Thyroid gland (tissue), 4 donors: ENCODE measurements at regions not wholly inside any gene's neighbourhood (a gene's known extent, or its start where the extent isn't known, plus 50 kb on each side); places are given as distances from the start of the nearest gene placed in this dataset.

Experiments used
- DNase-seq, 2 donors: peaks; one replicate each; pipeline ENCODE4 v3.0.0-alpha.2; 2019
- H3K27ac ChIP-seq, 3 donors: fragments of 200-600 bp; sonication (generic); 1 replicate in 2 of 3; 2 replicates in 1 of 3; pipeline ENCODE4 v1.5.1; 2016 to 2019; ENCODE audit warnings: mild to moderate bottlenecking in 1 of 3, moderate library complexity in 1 of 3
- H3K27me3 ChIP-seq: fragments of 200-600 bp; sonication (generic); one replicate; pipeline ENCODE4 v1.5.1; 2019
- H3K36me3 ChIP-seq, 2 donors: fragments of 200-600 bp; sonication (generic); one replicate each; pipeline ENCODE4 v1.5.1; 2016 to 2019
- H3K4me1 ChIP-seq, 2 donors: fragments of 200-600 bp; sonication (generic); one replicate each; pipeline ENCODE4 v1.5.1; 2017 to 2019
- H3K4me3 ChIP-seq, 3 donors: fragments of 200-600 bp; sonication (generic); replicated peaks in 1 of 3; 1 replicate in 2 of 3; 2 replicates in 1 of 3; pipeline ENCODE4 v1.5.1; 2016; ENCODE audit warnings: mild to moderate bottlenecking in 1 of 3
- H3K9me3 ChIP-seq: fragments of 200-600 bp; sonication (generic); one replicate; pipeline ENCODE4 v1.5.1; 2017
- CTCF ChIP-seq, 6 experiments: fragments of 200-600 bp in 3 of 6; fragments of 450-650 bp in 3 of 6; sonication (generic) in 3 of 6; IDR thresholded peaks; one replicate each; pipeline ENCODE4 v1.5.1; 2016 to 2019; ENCODE audit warnings: antibody characterized with exemption in 6 of 6, mild to moderate bottlenecking in 2 of 6, inconsistent platforms in 1 of 6, moderate library complexity in 1 of 6
- POLR2A ChIP-seq, 2 donors: fragments of 450-650 bp; IDR thresholded peaks; one replicate each; pipeline ENCODE4 v1.6.1; 2017; ENCODE audit warnings: antibody characterized with exemption in 2 of 2, mild to moderate bottlenecking in 2 of 2, moderate library complexity in 1 of 2
- WGBS, 2 donors: methylation state at CpG; one replicate each; pipeline ENCODE4 v1.1.5; 2017; 5-methylcytosine and 5-hydroxymethylcytosine counted together
- intact Hi-C: fragments of 100-400 bp; cut with DNase I; formaldehyde crosslinking; loops from one replicate; pipeline ENCODE4 v1.15.1; 2023

GRCh38 chr4:4675051-4675581, 133.3 kb upstream of the STX18 start:
- 93% methylated on average over 3 of the region's 3 CpGs for WGBS, 2 donors
- intact Hi-C loops: no loop called here
- Histone ChIP-seq H3K27ac (no peak overlapping the region), H3K4me3 (no peak overlapping the region), H3K27me3 (no peaks in the 10 kb centered on the region), H3K4me1 (no peaks in the 10 kb centered on the region), H3K36me3 (no peaks in the 10 kb centered on the region), H3K9me3 (no peaks in the 10 kb centered on the region)
- DNase-seq: no peak
- no peak for TF ChIP-seq POLR2A (IDR thresholded peaks at IDR 0.05)
- no peak for TF ChIP-seq CTCF (IDR thresholded peaks at IDR 0.05)

- no peak for DNase-seq
- TF ChIP-seq POLR2A (IDR thresholded peaks at IDR 0.05) (no peak), CTCF (IDR thresholded peaks at IDR 0.05) (no peak)
- WGBS, 2 donors: 40 to 52% methylated on average over 19 of the region's 19 CpGs
- H3K4me3 ChIP-seq: no peak overlapping the region
- H3K27me3 ChIP-seq: no peaks in the 10 kb centered on the region
- intact Hi-C loops: no loop called here
- H3K9me3 ChIP-seq: no peaks in the 10 kb centered on the region
- no peaks in the 10 kb centered on the region for H3K36me3 ChIP-seq
- no peak overlapping the region for H3K27ac ChIP-seq
- H3K4me1 ChIP-seq: no peaks in the 10 kb centered on the region
Observed at GRCh38 chr4:4673070-4673469, 131.2 kb upstream of the STX18 start.

- H3K4me3 ChIP-seq: no peak overlapping the region
- H3K27me3 ChIP-seq: no peaks in the 10 kb centered on the region
- no peak for DNase-seq
- H3K27ac ChIP-seq: no peak overlapping the region
- no peaks in the 10 kb centered on the region for H3K4me1 ChIP-seq
- intact Hi-C loops: no loop called here
- no peaks in the 10 kb centered on the region for H3K9me3 ChIP-seq
- no peak for TF ChIP-seq CTCF (IDR thresholded peaks at IDR 0.05)
- no peak for TF ChIP-seq POLR2A (IDR thresholded peaks at IDR 0.05)
- 85 to 86% methylated on average over 8 of the region's 8 CpGs for WGBS, 2 donors
- H3K36me3 ChIP-seq: no peaks in the 10 kb centered on the region
Observed at GRCh38 chr4:4672402-4672801, 130.6 kb upstream of the STX18 start.

- no peaks in the 10 kb centered on the region for H3K27me3 ChIP-seq
Observed at GRCh38 chr4:4671774-4672349, 130.0 kb upstream of the STX18 start.

More at GRCh38 chr4:4671774-4672349, 130.0 kb upstream of the STX18 start:
- no peak for DNase-seq
- Histone ChIP-seq H3K4me3 (no peak overlapping the region), H3K27ac (no peak overlapping the region), H3K36me3 (no peaks in the 10 kb centered on the region), H3K9me3 (no peaks in the 10 kb centered on the region), H3K4me1 (no peaks in the 10 kb centered on the region)
- TF ChIP-seq CTCF (IDR thresholded peaks at IDR 0.05) (no peak), POLR2A (IDR thresholded peaks at IDR 0.05) (no peak)
- 67 to 69% methylated on average over 5 of the region's 5 CpGs for WGBS, 2 donors
- intact Hi-C loops: no loop called here
